RKO (cell line): ENCODE measurements at regions not wholly inside any gene's neighbourhood (a gene's known extent, or its start where the extent isn't known, plus 50 kb on each side); places are given as distances from the start of the nearest gene placed in this dataset.

Experiments used
- DNase-seq: peaks from one replicate; pipeline ENCODE4 v3.0.0-alpha.2; 2016; ENCODE audit warnings: low spot score

GRCh38 chr3:103056542-103056941 lies 621.7 kb downstream of the ZPLD1 start:
- no peak for DNase-seq

DNA sequence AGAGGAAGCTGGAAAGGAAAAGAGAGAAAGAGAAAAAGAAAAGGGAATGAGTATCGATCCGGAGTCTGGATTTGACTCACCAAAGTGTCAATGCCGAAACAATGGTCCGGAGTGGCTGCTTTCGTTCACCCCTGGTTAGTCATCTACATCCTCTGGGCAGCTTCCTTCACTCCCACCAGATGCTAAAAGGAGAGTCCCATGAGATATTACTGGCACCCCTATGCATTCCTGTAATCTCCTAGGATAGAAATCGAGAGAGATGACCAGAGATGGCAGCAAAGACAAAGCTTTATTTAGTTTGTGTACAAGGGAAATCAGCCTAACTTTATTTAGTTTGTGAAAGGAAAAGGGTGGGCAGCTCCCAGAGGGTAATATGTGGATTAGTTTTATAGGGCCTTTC lies 622.2 kb downstream of the ZPLD1 start:
- no peak for DNase-seq

GRCh38 chr3:103057487-103057886 lies 622.7 kb downstream of the ZPLD1 start:
- no peak for DNase-seq

GRCh38 chr3:103059432-103059831 lies 624.6 kb downstream of the ZPLD1 start:
- no peak for DNase-seq

DNA sequence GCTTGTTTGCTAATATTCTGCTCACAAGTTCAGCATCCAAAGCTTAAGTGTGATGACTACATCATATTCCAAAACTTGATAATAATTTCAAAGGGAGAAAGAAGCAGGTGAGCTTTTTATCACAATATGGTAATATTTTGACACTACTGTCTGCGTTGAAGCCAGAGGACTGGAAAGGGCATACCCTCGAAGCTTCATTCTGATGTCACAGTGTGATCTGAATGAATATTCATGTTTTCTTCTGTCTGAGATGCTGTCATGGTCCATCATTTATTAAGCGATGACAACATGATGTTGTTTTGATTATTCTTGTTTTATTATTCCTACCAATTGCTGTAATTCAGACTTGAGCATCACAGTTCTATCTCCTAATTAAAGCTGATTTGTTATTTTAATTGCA lies 625.4 kb downstream of the ZPLD1 start:
- DNase-seq, result no peak

- no peak for DNase-seq
These were observed 633.1 kb downstream of the ZPLD1 start for GRCh38 chr3:103067963-103068362.

DNA sequence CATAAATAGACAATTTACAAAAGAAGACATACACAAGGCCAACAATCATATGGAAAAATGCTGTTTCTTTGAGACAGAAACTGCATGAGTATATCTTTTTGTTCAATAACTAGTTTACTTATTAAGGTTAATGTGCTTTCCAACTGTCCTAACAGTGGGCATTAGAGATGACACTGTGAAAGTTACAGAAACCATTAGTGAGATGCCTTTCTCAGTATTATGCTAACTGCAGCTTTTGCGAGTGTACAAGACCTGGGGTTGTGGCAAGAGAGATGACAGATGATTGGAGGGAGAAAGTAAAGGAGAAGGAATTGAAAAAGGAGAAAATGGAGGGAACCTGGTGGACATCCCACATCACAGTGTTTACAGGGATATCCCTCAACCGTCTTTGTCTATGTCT lies 640.5 kb downstream of the ZPLD1 start:
- DNase-seq, result no peak

GRCh38 chr3:103077910-103078309 lies 643.1 kb downstream of the ZPLD1 start:
- no peak for DNase-seq

DNA sequence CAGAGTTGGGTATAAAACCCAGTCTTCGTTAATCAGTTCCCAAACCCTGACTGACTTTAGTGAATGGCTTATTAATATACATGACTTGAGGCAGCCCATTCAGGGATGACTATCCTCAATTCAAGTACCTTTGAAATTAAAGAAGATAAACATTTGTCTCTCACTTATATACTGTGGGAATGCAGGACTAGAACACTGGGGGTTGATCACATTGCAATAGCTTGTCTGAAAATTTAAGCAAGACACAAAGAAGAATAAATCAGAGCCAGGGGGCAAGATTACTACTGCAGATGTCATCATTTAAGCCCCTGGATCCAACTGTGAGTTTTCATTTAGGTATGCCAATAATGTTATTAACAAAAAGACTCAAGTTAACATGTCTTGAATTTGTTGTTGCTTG lies 647.7 kb downstream of the ZPLD1 start:
- DNase-seq, result no peak

- no peak for DNase-seq
These were observed 649.2 kb downstream of the ZPLD1 start for GRCh38 chr3:103083848-103084631.

- no peak for DNase-seq
These were observed 650.6 kb downstream of the ZPLD1 start for GRCh38 chr3:103085465-103085864.

- DNase-seq, result no peak
These were observed 654.9 kb downstream of the ZPLD1 start for GRCh38 chr3:103089758-103090157.

DNA sequence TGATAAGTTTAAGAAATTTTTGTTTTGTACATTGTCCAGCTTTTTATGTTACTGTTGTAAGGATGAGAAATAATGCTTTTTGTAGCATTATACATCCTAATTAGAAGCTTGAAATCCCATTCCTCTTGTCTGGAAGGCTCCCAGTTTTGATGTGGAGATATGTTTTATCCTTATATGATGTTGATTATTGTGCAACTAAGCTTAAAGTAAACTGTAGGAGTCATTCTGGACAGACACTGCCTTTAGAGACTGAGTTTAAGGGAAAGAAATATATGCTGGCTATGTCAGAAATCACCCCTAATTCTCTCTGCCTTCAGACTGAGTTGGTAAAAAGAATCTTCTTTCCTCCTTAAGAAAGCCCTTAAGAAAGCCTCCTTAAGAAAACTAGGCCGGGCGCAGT lies 670.4 kb downstream of the ZPLD1 start:
- DNase-seq, result no peak

DNA sequence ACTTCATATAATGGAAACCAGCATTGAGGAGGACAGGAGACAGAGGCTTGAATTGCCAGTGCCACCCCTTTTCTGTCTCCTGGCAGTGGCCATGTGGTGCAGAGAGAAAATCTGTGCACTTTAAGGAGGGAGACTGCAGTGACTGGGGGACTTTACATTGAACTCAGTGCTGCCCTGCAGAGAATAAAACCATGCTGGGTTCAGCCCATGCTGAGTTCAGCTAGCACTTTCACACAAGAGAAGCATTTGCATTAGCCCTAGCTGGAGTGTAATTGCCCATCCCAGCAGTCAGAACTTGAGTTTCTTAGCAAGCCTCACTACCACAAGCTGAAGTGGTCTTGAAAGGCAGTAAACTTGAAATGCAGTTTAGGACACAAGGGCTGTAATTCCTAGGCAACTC lies 677.5 kb downstream of the ZPLD1 start:
- no peak for DNase-seq

DNA sequence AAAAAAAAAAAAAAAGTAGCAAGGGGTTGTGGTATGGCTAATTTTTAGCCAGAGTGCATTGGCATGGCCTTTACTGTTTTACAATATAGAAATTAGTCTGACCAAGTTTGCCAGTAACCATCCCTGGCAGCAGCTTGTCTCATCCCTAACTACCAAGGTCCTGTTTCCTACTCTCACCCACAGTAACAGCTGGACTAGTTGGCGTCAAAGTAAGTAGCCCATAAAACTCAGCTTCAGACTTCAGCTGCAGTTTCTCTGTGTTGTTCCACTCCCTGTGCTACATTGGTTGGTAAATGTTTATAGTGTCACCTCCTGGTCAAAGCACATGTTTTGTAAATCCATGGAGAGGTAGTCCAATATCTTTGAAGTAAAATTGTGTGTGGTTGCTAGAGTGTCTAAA lies 691.3 kb downstream of the ZPLD1 start:
- DNase-seq, result peak; percentile 5

DNA sequence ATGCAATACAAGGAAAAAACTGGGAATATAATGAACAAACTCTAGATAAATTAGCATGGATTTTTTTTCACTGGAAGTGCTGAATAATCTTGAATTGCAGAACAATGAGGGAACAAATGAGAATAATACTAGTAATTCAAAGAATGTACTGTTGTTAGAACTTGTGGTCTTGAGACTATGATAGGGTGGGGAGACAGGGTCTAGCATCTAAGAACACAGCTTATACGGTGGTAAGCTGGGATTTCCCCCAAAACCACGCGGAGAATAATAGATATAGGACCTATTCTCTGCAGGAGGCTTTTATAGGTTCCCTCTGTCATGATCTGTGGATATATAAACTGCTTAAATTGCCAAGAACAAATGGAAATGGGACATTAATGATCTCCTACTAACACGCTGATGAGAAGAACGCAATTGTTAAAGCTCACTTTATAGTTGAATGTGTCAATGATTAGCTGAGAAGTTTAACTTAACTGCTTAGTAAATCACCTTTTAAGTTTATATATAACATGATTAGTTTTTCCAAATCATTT lies 692.3 kb downstream of the ZPLD1 start:
- DNase-seq, result no peak

DNA sequence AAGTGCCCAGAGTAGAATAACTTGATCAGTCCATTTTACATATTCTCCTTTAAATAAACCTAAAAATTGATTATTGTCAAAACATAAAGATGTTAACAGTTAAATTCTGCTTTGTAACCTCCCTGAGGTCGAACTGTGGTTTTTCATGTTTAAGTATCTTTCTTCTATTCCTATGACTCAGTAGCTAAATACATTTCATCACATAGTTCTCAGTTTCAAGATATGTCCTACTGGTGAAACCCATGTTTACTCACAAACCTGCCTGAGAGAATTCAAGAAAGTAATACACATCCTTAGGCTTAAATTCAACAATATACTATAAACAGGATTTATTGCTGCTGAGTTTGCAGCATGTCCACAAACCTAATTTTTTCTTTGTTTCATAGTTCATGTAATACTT lies 692.9 kb downstream of the ZPLD1 start:
- peak; percentile 4 for DNase-seq

DNA sequence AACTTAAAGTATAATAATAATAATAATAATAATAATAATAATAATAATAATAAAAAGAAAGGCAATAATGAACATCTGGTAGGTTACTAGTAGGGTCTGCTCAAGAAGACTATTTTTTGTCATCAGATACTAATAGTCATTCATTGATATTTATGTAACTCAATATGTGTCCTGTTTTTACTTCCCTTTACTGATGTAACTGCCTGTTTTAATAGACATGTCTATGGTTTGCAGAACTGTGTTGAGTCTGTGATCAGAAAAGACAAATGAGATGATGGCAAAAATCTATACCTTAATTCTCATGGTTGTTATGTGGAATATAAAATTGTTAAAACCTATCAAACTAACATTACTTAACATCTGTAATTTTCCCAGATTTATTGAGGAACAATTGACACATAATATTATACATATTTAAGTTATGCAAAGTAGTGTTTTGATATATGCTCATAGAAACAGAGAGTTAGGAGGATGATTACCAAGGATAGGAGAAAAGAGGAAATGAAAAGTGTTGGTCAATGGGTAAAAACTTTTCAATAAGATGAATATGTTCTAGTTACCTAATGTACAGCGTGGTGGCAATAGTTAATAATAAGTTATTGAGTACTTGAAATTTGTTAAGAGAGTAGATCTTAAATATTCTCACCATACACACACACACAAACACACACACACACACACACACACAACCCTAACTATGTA lies 699.4 kb downstream of the ZPLD1 start:
- no peak for DNase-seq

DNA sequence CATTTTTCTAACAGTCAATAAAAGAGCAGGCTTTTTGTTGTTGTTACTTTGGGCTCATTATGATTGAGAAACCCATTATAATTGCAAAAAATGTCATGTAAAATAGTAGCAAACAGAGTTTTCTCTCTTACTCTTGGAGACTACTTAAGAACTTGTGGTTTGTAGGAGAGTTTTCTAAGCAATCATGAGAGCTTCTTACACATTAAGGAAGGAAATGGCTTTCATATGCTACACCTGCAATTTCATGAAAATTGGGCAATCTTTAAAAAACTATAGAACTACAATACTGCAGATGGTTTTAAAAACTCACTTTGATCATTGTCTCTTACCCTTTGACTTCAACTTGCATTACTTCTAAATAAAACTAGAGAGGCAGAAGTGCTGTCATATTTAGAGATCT lies 701.8 kb downstream of the ZPLD1 start:
- DNase-seq, result no peak

DNA sequence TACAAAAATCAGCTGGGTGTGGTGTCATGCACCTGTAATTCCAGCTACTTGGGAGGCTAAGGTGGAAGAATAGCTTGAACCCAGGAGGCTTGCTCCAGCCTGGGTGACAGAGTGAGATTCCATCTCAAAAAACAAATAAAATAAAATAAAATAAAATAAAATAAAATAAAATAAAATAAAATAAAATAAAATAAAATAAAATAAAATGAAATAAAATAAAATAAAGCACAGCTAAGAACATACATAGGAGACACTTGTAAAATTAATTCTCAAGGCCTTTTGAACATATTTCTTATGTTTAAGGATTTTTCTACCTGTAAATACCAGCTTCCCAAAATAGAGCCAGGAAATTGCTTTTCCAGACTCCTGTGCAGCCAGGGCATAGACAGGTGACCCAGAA lies 703.0 kb downstream of the ZPLD1 start:
- DNase-seq, result no peak

- no peak for DNase-seq
These were observed 723.4 kb downstream of the ZPLD1 start for GRCh38 chr3:103158183-103158582.

DNA sequence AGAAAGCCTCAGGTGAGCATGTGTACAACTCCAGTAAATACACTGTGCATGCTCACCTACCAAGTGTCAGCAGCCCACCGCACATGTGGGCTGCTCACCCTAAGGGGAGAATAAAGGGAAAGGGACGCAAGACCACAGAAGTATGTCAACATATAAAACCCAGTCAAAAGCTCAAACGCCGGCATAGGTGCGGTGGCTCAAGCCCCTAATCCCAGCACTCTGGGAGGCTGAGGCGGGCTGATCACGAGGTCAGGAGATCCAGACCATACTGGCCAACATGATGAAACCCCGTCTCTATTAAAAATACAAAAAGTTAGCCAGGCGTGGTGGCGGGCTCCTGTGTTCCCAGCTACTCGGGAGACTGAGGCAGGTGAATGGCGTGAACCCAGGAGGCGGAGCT lies 732.1 kb downstream of the ZPLD1 start:
- DNase-seq, result no peak

DNA sequence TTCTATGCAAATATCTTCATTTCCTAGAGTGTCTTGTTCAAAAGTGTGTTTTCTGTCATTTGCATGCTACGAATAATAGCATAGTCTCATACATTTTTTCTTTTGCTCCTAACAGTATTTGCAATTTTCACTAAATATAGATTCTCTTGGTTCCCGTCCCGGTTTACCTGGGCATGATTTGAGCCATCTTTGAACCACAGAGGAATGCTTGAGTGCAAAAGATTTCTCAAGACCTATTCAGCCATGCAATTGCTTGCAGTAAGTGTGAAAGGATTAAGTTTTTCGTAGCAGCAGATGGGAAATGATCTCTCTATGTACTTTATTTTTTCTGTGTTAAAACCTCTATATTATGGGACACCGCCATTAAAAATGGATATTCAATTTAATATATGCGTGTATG lies 733.0 kb downstream of the ZPLD1 start:
- DNase-seq, result no peak

DNA sequence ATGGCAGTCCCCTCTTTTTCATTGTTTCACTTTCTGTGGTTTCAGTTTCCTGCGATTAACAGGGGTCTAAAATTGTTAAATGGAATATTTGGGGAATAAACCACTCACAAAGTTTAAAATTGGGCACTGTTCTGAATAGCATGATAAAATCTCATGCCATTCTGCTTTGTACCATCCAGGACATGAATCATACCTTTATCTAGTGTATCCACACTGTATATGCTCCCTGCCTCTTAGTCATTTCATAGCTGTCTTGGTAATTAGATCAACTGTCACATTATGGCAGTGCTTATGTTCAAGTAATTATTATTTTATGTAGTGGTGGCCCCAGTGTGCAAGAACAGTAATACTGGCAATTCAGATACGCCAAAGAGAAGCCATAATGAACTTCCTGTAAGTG lies 734.5 kb downstream of the ZPLD1 start:
- DNase-seq, result peak; percentile 30
